GM12878 (cell line): ENCODE measurements at regions not wholly inside any gene's neighbourhood (a gene's known extent, or its start where the extent isn't known, plus 50 kb on each side); places are given as distances from the start of the nearest gene placed in this dataset.

Experiments
- ATF3 ChIP-seq: IDR thresholded peaks from 2 replicates; pipeline ENCODE4 v1.6.1; 2011; ENCODE audit warnings: low read depth, mild to moderate bottlenecking, low read length, moderate library complexity, borderline replicate concordance; ENCODE audit errors: extremely low read depth
- CHD1 ChIP-seq: IDR thresholded peaks from 2 replicates; pipeline ENCODE4 v1.6.1; 2012; ENCODE audit warnings: low read depth, low read length, improper control_type of control experiment
- CREM ChIP-seq: IDR thresholded peaks from 2 replicates; pipeline ENCODE4 v1.6.1; 2014; ENCODE audit warnings: antibody characterized with exemption, low read depth
- CTCF ChIP-seq, 3 experiments: IDR thresholded peaks in 2 of 3; conservative IDR thresholded peaks in 1 of 3; 2 replicates each; pipeline ENCODE4 v1.5.1; 2011; ENCODE audit warnings: low read depth in 3 of 3, low read length in 3 of 3, mild to moderate bottlenecking in 3 of 3, control low read depth in 2 of 3, moderate library complexity in 2 of 3, inconsistent platforms in 1 of 3, mixed read lengths in 1 of 3; ENCODE audit not compliant: control insufficient read depth in 2 of 3, insufficient read depth in 1 of 3; ENCODE audit errors: extremely low read depth in 1 of 3
- ESRRA ChIP-seq: IDR thresholded peaks from 2 replicates; pipeline ENCODE4 v1.6.1; 2012; ENCODE audit warnings: mild to moderate bottlenecking, low read length, improper control_type of control experiment
- EZH2 ChIP-seq: IDR thresholded peaks from 2 replicates; pipeline ENCODE4 v1.6.1; 2012; ENCODE audit warnings: low read depth, mild to moderate bottlenecking, control low read depth, inconsistent platforms, low read length, borderline replicate concordance; ENCODE audit not compliant: control insufficient read depth
- HDAC6 ChIP-seq: fragments of 200-600 bp; sonication (generic); IDR thresholded peaks from one replicate; pipeline ENCODE4 v1.8.0; 2017; ENCODE audit warnings: antibody characterized with exemption; ENCODE audit not compliant: unreplicated experiment
- NFYA ChIP-seq: IDR thresholded peaks from 2 replicates; pipeline ENCODE4 v1.6.1; 2011; ENCODE audit warnings: low read depth, mild to moderate bottlenecking, low read length, improper control_type of control experiment, borderline replicate concordance
- NRF1 ChIP-seq: conservative IDR thresholded peaks from 2 replicates; pipeline ENCODE4 v1.6.1; 2011; ENCODE audit warnings: mild to moderate bottlenecking, low read depth, low read length, improper control_type of control experiment
- POLR2A ChIP-seq: IDR thresholded peaks from 2 replicates; pipeline ENCODE4 v1.6.1; 2011; ENCODE audit warnings: low read depth, mild to moderate bottlenecking, low read length
- POLR2AphosphoS2 ChIP-seq: IDR thresholded peaks from 2 replicates; pipeline ENCODE4 v1.6.1; 2011; ENCODE audit warnings: low read depth, mild to moderate bottlenecking, low read length, improper control_type of control experiment, moderate library complexity
- REST ChIP-seq: IDR thresholded peaks from 2 replicates; pipeline ENCODE4 v1.6.1; 2012; ENCODE audit warnings: mild to moderate bottlenecking, low read depth, low read length
- RFX5 ChIP-seq: IDR thresholded peaks from 2 replicates; pipeline ENCODE4 v1.6.1; 2011; ENCODE audit warnings: low read depth, low read length, improper control_type of control experiment
- SMAD5 ChIP-seq: IDR thresholded peaks from 2 replicates; pipeline ENCODE4 v1.6.1; 2016; ENCODE audit warnings: antibody characterized with exemption, low read depth

GRCh38 chr17:73960469-73960868 lies 243.0 kb upstream of the RPL38 start:
- TF ChIP-seq RFX5 (no peak), NFYA (no peak), HDAC6 (no peak), SMAD5 (no peak), CTCF (IDR thresholded peaks at IDR 0.05 in 2 of 3, conservative IDR thresholded peaks at IDR 0.05 in 1 of 3; ENCODE audit: control insufficient read depth in 2 of 3, extremely low read depth in 1 of 3, insufficient read depth in 1 of 3, low read depth in 3 of 3, low read length in 3 of 3) (no peak), ATF3 (no peak), CREM (no peak), NRF1 (no peak), REST (no peak), EZH2 (no peak), ESRRA (no peak), CHD1 (no peak), POLR2A (no peak), POLR2AphosphoS2 (no peak)
